ENCODE measurements at regions not wholly inside any gene's neighbourhood (a gene's known extent, or its start where the extent isn't known, plus 50 kb on each side); places are given as distances from the start of the nearest gene placed in this dataset.

DNA sequence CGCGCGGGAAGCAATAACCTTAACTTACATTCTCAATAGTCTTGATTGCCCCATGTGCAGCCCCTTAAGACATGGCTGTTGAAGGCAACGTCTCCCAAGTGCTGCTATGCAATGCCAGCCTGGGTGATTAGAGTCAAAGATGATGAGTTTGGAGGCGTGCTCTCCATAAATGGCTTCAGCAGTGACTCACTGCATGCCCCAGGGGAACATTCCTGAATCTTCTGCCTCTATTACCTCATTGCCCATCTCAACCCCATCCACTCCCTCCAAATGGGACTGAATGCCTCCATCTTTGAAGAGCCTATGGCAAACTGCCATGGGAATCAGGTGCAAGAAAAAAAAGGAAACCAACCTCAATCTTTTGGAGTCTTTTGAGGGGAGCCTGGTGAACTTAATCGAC, 282.8 kb downstream of the SNX10 start:
- Mint-ChIP-seq H3K9me3 (peaks cover 13% of the 10 kb centered on the region), H3K36me3 (ENCODE audit: low read depth) (peaks cover 5% of the 10 kb centered on the region), H3K4me3 (no peak overlapping the region), H3K27ac (no peak overlapping the region), H3K4me1 (peaks cover 13% of the 10 kb centered on the region), H3K27me3 (ENCODE audit: low read depth) (peaks cover 22% of the 10 kb centered on the region)
- TF ChIP-seq, protein P1, sequence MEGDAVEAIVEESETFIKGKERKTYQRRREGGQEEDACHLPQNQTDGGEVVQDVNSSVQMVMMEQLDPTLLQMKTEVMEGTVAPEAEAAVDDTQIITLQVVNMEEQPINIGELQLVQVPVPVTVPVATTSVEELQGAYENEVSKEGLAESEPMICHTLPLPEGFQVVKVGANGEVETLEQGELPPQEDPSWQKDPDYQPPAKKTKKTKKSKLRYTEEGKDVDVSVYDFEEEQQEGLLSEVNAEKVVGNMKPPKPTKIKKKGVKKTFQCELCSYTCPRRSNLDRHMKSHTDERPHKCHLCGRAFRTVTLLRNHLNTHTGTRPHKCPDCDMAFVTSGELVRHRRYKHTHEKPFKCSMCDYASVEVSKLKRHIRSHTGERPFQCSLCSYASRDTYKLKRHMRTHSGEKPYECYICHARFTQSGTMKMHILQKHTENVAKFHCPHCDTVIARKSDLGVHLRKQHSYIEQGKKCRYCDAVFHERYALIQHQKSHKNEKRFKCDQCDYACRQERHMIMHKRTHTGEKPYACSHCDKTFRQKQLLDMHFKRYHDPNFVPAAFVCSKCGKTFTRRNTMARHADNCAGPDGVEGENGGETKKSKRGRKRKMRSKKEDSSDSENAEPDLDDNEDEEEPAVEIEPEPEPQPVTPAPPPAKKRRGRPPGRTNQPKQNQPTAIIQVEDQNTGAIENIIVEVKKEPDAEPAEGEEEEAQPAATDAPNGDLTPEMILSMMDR (IDR thresholded peaks at IDR 0.05; ENCODE audit: unreplicated experiment in 3 of 3), result no peak

DNA sequence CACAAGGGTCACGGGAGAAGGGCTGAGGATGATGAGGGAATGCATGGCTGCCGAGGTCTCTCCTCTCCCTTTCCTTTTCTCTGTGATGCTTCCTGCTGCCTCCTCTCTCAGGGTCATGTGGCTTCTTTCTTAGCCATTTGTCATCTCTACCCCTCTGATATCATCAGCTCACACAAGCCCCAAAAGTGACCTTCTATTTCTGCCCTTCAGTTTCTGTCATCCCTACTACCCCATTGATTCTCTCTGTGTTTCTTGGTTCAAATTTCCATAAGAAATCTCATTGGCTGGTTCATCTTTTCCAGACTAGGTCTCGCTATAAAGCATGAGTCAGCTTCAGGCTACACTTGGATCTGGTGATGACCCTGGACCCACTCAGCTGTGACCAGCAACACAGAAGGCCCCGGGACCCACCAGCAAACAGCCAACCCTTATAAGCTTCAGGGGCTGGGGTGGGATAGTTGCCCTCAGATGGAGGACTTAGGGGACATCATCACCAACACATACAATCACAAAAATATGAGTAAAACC, 284.3 kb downstream of the SKAP2 start:
- H3K4me3 Mint-ChIP-seq, result no peak overlapping the region
- no peaks in the 10 kb centered on the region for H3K36me3 Mint-ChIP-seq (ENCODE audit: low read depth)
- TF ChIP-seq, protein P1 (IDR thresholded peaks at IDR 0.05; ENCODE audit: unreplicated experiment in 3 of 3), result no peak

DNA sequence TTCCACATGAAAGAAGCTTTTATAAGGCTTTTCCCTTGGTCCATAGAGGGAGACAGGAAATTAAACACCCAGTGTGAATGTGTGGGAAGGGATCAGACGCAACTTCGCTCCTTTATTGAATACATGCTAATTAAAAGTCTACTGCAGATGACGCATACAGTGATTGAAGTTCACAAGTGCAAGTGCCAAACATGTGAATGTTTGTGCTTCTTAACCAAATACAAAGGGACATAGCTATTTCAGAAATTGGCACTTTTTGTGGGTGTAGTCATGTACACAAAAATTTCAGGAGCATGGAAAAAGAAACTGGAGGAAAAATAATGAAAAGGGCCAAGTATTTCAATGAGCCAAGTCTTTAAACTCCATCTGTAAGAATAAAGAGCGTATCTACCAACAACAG, 283.7 kb downstream of the SKAP2 start:
- Mint-ChIP-seq H3K9me3 (no peaks in the 10 kb centered on the region), H3K27me3 (ENCODE audit: low read depth) (peaks cover 20% of the 10 kb centered on the region), H3K36me3 (ENCODE audit: low read depth) (no peaks in the 10 kb centered on the region), H3K4me3 (no peak overlapping the region), H3K4me1 (peaks cover 14% of the 10 kb centered on the region), H3K27ac (no peak overlapping the region)
- TF ChIP-seq, protein P1 (IDR thresholded peaks at IDR 0.05; ENCODE audit: unreplicated experiment in 3 of 3), result no peak

More for the DNA sequence above, 284.3 kb downstream of the SKAP2 start:
- H3K9me3 Mint-ChIP-seq, result no peaks in the 10 kb centered on the region
- no peak overlapping the region for H3K27ac Mint-ChIP-seq
- peaks cover 20% of the 10 kb centered on the region for H3K27me3 Mint-ChIP-seq (ENCODE audit: low read depth)
- H3K4me1 Mint-ChIP-seq, result peaks cover 14% of the 10 kb centered on the region

DNA sequence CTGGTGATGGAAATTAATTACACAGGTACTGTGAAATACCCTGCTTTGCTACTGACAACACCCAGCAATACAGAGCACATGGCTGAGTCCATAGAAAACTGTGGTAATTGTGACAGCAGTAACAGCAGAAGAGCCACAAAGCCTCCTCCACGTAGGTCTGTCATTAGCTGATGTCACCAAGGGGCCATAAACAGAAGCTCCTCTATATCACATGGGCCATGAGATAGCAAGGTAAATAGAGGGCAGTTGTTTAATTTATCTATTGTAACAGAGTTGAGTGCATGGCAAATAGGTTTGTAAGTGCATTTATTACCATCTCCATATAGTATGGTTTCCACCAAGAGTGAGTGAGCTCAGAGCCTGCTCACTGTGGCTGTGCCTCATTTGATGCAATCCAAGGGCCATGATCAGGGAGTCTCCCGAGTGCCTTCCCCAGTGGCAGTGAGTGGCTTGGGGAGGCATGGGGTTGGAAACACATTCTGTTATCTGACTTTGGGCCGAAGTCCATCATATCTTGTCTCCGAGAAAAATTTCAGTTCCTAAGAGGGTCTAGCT, 281.2 kb downstream of the SKAP2 start:
- Mint-ChIP-seq H3K36me3 (ENCODE audit: low read depth) (no peaks in the 10 kb centered on the region), H3K4me1 (peaks cover 9% of the 10 kb centered on the region), H3K27ac (no peak overlapping the region), H3K27me3 (ENCODE audit: low read depth) (peaks cover 18% of the 10 kb centered on the region), H3K9me3 (no peaks in the 10 kb centered on the region), H3K4me3 (no peak overlapping the region)
- TF ChIP-seq, protein P1 (IDR thresholded peaks at IDR 0.05; ENCODE audit: unreplicated experiment in 3 of 3), result no peak

DNA sequence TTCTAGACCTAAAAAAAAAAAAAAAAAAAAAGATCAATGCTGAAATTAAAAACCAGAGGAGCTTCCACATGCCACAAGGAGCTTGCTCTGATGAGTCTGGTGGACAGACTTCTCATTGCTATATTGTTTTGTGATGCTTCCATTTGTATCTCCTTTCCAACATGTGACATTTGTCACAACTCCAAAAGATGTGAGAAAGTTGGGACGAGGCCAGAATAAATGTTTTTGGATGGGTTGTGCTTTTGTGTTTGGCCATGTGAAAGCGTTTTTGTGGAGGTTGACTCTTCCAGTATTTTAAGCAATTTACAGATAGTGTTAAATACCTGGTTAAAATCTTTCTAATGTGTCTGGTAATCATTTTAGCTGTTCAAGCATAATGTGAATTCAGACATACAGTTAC, 280.1 kb downstream of the SKAP2 start:
- Mint-ChIP-seq H3K36me3 (ENCODE audit: low read depth) (no peaks in the 10 kb centered on the region), H3K27me3 (ENCODE audit: low read depth) (peaks cover 14% of the 10 kb centered on the region), H3K4me3 (no peak overlapping the region), H3K4me1 (peaks cover 2% of the 10 kb centered on the region), H3K27ac (no peak overlapping the region), H3K9me3 (no peaks in the 10 kb centered on the region)
- TF ChIP-seq, protein P1 (IDR thresholded peaks at IDR 0.05; ENCODE audit: unreplicated experiment in 3 of 3), result no peak
